Tibial artery (tissue), 4 donors: ENCODE measurements at regions not wholly inside any gene's neighbourhood (a gene's known extent, or its start where the extent isn't known, plus 50 kb on each side); places are given as distances from the start of the nearest gene placed in this dataset.

Source experiments
- DNase-seq, 2 donors: peaks; one replicate each; pipeline ENCODE4 v3.0.0-alpha.2; 2019
- H3K27ac ChIP-seq, 2 donors: fragments of 200-600 bp; sonication (generic) in 1 of 2; 1 replicate in 1 of 2; 2 replicates in 1 of 2; pipeline ENCODE4 v1.5.1; 2018 to 2019; ENCODE audit warnings: mild to moderate bottlenecking in 1 of 2
- H3K27me3 ChIP-seq, 2 donors: fragments of 200-600 bp; sonication (generic) in 1 of 2; one replicate each; pipeline versions ENCODE4 v1.5.1 to v1.6.0; 2016 to 2019
- H3K36me3 ChIP-seq, 3 donors: fragments of 200-600 bp; sonication (generic) in 2 of 3; one replicate each; pipeline ENCODE4 v1.5.1; 2016 to 2019; ENCODE audit warnings: mild to moderate bottlenecking in 2 of 3
- H3K4me1 ChIP-seq, 4 donors: fragments of 200-600 bp; sonication (generic) in 2 of 4; 1 replicate in 3 of 4; 2 replicates in 1 of 4; pipeline ENCODE4 v1.5.1; 2016 to 2019
- H3K4me3 ChIP-seq, 2 donors: fragments of 200-600 bp; sonication (generic) in 1 of 2; 1 replicate in 1 of 2; 2 replicates in 1 of 2; pipeline ENCODE4 v1.5.1; 2018 to 2019; ENCODE audit warnings: mild to moderate bottlenecking in 2 of 2
- H3K9me3 ChIP-seq, 3 donors: fragments of 200-600 bp; sonication (generic) in 1 of 3; one replicate each; pipeline ENCODE4 v1.5.1; 2016 to 2019
- CTCF ChIP-seq, 2 experiments: fragments of 200-600 bp in 1 of 2; fragments of 450-650 bp in 1 of 2; IDR thresholded peaks; one replicate each; pipeline ENCODE4 v1.5.1; 2017 to 2019; ENCODE audit warnings: antibody characterized with exemption in 2 of 2, mild to moderate bottlenecking in 1 of 2, moderate library complexity in 1 of 2
- intact Hi-C: fragments of 100-400 bp; cut with DNase I; formaldehyde crosslinking; loops from one replicate; pipeline ENCODE4 v1.15.0; 2023; ENCODE audit warnings: low total_unique reads

GRCh38 chr9:106112935-106113334 is 418.6 kb downstream of the TMEM38B start:
- Histone ChIP-seq H3K9me3 (no peaks in the 10 kb centered on the region), H3K27me3 (no peaks in the 10 kb centered on the region), H3K36me3 (no peaks in the 10 kb centered on the region), H3K27ac (no peak overlapping the region), H3K4me1 (no peaks in the 10 kb centered on the region), H3K4me3 (no peak overlapping the region)
- DNase-seq, result no peak
- intact Hi-C loops, result no loop called here
- no peak for TF ChIP-seq CTCF (IDR thresholded peaks at IDR 0.05)

GRCh38 chr9:106119176-106119575 is 424.8 kb downstream of the TMEM38B start:
- DNase-seq, result no peak
- no peak for TF ChIP-seq CTCF (IDR thresholded peaks at IDR 0.05)
- peaks cover 0 to 1% (median 0%) of the 10 kb centered on the region in 3 donors for H3K9me3 ChIP-seq
- H3K27me3 ChIP-seq, result no peaks in the 10 kb centered on the region
- H3K27ac ChIP-seq, result no peak overlapping the region
- intact Hi-C loops, result no loop called here
- no peak overlapping the region for H3K4me3 ChIP-seq
- H3K4me1 ChIP-seq, result no peaks in the 10 kb centered on the region
- no peaks in the 10 kb centered on the region for H3K36me3 ChIP-seq

GRCh38 chr9:106120071-106120470 is 425.7 kb downstream of the TMEM38B start:
- intact Hi-C loops, result no loop called here
- no peak overlapping the region for H3K4me3 ChIP-seq
- H3K27ac ChIP-seq, result no peak overlapping the region
- H3K27me3 ChIP-seq, result no peaks in the 10 kb centered on the region
- no peak for TF ChIP-seq CTCF (IDR thresholded peaks at IDR 0.05)
- peaks cover 0 to 4% (median 0%) of the 10 kb centered on the region in 3 donors for H3K9me3 ChIP-seq
- H3K36me3 ChIP-seq, result no peaks in the 10 kb centered on the region
- no peaks in the 10 kb centered on the region for H3K4me1 ChIP-seq
- DNase-seq, result no peak

GRCh38 chr9:106127776-106128175 is 433.4 kb downstream of the TMEM38B start:
- DNase-seq, result no peak

GRCh38 chr9:106130374-106130773 is 436.0 kb downstream of the TMEM38B start:
- no peak for TF ChIP-seq CTCF (IDR thresholded peaks at IDR 0.05)
- intact Hi-C loops, result no loop called here
- Histone ChIP-seq H3K9me3 (no peaks in the 10 kb centered on the region), H3K27me3 (no peaks in the 10 kb centered on the region), H3K4me1 (no peaks in the 10 kb centered on the region), H3K36me3 (no peaks in the 10 kb centered on the region), H3K4me3 (no peak overlapping the region), H3K27ac (no peak overlapping the region)
- no peak for DNase-seq

More at GRCh38 chr9:106127776-106128175, 433.4 kb downstream of the TMEM38B start:
- H3K36me3 ChIP-seq, result no peaks in the 10 kb centered on the region
- no peak overlapping the region for H3K4me3 ChIP-seq
- peaks cover 0 to 4% (median 0%) of the 10 kb centered on the region in 3 donors for H3K9me3 ChIP-seq
- H3K27ac ChIP-seq, result no peak overlapping the region
- H3K27me3 ChIP-seq, result no peaks in the 10 kb centered on the region
- intact Hi-C loops, result no loop called here
- TF ChIP-seq CTCF (IDR thresholded peaks at IDR 0.05), result no peak
- H3K4me1 ChIP-seq, result no peaks in the 10 kb centered on the region

GRCh38 chr9:106143781-106144180 is 449.4 kb downstream of the TMEM38B start:
- Histone ChIP-seq H3K4me1 (no peaks in the 10 kb centered on the region), H3K4me3 (no peak overlapping the region), H3K27me3 (no peaks in the 10 kb centered on the region), H3K27ac (no peak overlapping the region), H3K9me3 (no peaks in the 10 kb centered on the region), H3K36me3 (no peaks in the 10 kb centered on the region)
- no peak for DNase-seq
- intact Hi-C loops, result no loop called here
- no peak for TF ChIP-seq CTCF (IDR thresholded peaks at IDR 0.05)
